ENCODE measurements at regions not wholly inside any gene's neighbourhood (a gene's known extent, or its start where the extent isn't known, plus 50 kb on each side); places are given as distances from the start of the nearest gene placed in this dataset.

GRCh38 chr10:30793093-30793492 is 163.5 kb upstream of the LYZL2 start:
- no peak for DNase-seq

GRCh38 chr10:30792025-30792424 is 162.5 kb upstream of the LYZL2 start:
- DNase-seq = no peak

GRCh38 chr10:30791197-30791611 is 161.7 kb upstream of the LYZL2 start:
- no peak for DNase-seq

DNA sequence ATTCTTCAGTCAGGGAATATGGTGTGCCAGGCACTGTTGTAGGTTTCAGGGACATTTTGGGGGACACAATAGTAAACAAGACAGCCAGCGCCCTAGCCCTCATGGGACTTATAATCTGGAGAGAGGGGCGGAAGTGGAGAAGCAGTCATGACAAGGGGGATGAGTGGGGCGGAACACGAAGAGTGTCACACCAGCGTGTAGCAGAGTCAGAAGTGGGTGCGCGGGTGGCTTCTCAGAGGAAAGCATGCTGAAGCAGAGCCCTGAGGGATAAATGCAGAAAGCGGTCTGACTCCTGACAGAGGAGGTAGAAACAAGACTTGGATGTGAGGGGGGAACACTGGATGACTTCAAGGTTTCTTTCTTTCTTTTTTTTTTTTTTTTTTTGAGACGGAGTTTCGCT is 160.3 kb upstream of the LYZL2 start:
- no peak for DNase-seq

DNA sequence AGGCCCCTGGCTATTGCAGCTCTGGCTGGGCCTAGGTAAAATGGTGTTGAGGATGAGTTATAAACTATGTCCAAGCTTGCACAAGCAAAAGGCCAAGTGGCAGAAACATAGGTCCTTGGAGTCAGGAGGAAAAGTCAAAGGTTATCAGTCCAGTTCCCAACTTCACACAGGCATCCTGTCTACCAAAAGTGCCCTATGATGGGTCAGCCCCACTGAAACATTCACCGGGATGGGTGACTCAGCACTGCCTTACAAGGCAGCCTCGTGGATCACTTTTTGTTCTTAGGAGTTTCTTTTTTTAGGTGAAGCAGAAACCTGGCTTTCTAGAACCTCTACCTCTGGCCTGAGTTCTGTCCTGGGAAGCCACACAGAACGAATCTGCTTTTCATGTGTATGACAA is 158.8 kb upstream of the LYZL2 start:
- DNase-seq = no peak

DNA sequence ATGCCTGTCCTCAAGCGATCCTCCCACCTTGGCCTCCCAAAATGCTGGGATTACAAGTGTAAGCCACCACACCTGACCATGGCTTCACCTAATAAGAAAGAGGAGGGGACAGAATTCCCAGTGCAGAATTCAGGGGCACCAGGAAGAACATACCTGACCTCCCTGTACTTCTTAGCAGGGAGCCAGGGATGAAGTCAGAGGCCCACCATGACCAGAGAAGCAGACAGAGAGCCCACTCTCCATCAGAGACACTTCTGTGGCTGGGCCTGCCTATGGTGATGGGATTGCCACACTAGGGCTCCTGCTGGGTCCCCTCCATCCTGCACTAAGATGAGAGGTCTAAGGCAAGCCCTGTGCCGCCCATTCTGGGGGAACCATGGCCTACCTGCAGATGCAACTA is 157.4 kb upstream of the LYZL2 start:
- DNase-seq = no peak

DNA sequence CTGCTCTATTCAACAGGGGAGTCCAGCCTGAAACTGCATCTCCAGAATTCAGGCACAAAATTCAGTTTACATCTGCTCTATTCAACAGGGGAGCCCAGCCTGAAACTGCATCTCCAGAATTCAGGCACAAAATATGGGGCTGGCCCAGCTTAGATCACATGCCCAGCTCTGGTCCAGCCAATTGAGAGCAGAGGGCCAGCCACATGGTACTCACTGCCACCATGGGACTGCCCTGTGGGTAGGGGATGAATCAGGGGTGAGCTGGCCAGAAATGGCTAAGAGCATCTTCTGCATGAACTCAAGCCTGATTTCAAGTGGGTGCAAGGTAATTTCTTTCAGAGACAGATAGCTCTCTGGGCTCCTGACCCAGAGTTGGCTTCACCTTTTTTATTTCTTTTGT is 156.6 kb upstream of the LYZL2 start:
- no peak for DNase-seq

DNA sequence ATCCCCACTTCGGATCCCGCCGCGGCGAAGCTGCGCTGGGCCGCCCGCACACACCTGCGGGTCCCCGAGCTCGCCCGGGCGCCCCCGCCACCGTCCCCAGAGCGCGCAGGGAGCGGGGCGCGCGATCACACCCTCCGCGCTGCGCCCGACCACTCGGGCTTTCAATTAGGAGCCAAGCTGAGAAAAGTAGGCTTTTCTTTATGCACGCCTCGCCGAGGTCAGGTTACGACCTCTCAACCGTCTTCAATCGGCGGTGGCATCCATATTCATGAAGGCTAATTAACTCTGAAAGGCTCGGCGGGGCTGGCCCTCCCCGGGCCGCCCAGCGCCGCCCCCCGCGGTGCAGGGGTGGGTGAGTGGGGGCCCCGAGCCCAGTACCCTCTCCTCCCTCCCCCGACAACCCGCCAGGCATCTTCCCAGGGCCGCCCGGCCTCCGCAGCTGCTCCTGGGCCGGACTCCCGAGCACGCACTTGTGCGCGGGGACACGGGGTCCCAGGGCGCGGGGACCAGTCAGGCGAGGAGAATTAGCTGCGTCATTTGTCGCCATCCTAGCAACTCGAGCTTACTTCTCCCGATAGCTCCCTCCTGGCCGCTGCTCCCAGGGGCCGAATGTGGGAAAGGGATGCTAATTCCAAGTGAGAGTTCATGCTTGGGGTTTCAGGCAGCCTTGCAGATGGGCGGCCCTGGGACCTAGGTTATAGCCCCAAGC is 155.5 kb upstream of the LYZL2 start:
- peak; percentile 85 for DNase-seq

DNA sequence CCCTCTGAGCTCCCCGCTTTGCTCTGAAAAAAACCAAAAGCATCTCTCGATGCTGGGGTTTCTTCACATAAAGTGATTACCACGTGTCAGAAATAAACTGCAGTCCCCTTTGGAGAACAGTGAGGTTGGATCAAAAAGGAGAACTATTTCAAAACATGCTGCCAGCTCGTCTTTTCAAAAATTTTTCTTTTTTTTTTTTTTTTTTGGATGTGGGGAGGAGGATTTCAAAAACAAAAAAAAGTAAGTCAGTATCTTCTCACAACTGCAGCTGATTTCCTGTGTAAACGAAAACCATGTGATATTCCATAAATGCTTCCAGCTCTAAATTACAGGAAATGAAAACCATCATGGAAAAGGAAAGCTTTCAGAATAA is 155.0 kb upstream of the LYZL2 start:
- no peak for DNase-seq

DNA sequence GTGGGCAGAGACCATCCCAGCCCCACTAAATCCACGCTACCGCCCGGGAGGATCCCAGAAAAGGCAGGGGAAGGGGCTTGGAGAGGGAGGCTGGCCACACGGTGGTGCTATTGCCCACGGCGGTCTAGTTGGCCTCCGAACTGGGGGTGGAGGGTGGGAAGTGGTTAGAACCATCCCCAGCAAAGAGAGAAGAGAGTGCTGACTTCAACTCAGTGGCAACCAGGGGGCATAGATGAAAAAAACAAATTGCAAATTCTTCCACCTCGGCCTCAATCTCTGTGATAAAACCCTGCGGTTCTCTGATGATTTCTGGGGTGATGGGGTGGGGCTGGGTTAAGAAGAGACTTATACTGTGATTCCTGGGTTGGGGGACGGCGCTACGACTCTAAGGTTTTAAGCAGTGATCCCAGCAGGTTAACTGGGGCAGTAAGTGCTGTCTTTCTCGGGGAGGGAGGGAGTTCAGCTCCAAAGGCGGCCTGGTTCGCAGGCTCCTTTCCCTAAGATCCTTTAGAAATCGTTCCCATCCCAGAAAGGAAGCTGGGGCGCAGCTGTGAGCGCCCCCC is 154.5 kb upstream of the LYZL2 start:
- DNase-seq = peak; percentile 94

DNA sequence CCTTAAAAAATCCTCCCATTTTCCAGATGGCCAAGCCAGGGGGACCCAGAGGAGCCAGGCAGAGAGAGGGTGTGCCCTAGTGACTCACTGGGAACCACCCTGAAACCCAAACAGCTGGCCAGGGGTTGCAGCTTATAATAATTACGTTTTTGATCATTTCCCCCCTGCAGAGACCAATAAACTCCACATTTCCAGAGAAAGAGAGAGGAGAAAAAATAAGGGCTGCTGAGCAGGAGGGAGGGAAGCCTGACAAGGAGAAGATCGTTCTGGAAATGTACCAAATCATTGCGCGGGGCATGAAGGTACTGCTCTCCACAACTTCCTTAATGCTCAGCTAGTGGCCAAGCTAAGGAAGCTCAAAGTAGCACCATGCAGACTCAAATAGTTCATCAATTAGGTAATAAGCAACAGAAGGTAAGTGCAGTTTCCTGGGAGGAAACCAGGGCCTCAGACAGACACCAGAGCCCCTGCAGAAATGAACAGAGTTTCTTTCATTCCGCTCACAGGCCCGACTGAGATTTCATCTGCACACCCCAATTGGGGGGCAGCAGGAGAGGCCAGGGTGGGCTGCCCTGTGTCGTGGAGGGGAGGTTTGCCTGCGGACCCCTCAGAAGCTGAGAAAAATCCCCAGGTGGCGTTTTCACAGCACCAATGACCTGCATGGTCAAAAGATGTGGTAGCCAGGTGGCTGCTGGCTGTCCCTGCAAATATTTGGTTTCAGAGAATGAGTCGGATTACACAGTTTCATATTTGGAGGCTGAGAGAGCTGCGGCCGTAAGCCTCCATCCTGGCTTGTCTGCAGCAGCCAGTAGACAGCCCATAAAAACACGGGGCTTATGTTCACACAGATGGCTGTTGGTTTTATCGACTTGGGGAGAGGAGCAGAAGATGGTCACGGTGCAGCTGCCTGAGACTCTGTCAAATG is 153.2 kb upstream of the LYZL2 start:
- peak; percentile 68 for DNase-seq

- DNase-seq = no peak
Measured at GRCh38 chr10:30782157-30782536, 152.6 kb upstream of the LYZL2 start.

- no peak for DNase-seq
Measured at GRCh38 chr10:30781670-30782121, 152.1 kb upstream of the LYZL2 start.

- no peak for DNase-seq
Measured at GRCh38 chr10:30778769-30779168, 149.2 kb upstream of the LYZL2 start.

DNA sequence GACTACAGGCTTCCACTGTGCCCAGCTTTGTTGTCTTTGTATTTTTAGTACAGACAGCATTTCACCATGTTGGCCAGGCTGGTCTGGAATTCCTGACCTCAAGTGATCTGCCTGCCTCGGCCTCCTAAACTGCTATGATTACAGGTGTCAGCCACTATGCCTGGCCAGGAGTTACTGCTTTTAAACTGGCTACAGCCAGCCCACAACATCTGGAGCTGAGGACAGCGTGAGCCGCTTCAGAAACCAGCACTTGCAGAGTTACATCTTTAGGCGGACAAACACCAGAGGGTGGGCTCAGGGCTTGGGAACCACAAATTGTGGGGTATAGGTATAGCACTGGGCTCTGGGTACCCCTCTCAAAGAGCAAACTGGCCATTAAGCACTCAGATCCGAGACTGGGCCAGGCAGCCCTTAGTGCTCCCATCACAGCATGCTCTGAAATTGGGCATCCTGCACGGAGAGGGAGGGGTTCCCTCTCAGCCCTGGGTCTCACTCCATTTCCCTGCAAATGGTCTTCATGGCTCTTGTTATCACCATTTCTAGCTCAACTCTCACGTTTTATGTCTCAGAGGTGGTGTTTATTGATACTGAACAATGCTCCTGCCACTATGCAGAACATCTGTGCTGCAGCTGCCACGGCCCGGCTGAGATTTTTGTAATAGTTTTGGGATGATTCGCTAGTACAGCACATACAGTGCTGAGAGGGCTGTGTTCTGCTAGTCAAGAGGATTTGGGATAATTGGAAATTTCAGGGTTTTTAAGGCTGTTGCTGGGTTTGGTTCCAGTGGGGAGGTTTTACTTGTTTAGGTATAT is 146.4 kb upstream of the LYZL2 start:
- DNase-seq = peak; percentile 87

DNA sequence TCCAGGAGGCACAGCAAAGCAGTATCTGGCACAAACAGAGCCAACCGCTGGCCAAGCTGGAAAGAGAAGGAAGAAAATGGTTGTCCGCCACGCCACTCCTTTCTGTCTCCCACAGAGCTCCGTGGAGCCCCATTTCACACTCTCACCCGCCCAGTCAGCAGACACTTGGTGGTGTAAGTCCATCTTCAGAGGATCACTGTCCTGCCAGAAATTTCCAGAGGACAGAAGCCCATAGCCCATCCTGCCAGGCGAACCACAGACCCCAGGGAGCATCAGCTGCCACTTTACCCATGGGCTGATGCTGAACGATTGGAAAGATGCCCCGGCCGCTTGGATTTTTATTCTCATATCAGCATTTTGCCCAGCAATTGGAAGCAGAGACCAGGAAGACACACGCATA is 144.7 kb upstream of the LYZL2 start:
- no peak for DNase-seq

- DNase-seq = no peak
Measured at GRCh38 chr10:30773501-30773900, 143.9 kb upstream of the LYZL2 start.

DNA sequence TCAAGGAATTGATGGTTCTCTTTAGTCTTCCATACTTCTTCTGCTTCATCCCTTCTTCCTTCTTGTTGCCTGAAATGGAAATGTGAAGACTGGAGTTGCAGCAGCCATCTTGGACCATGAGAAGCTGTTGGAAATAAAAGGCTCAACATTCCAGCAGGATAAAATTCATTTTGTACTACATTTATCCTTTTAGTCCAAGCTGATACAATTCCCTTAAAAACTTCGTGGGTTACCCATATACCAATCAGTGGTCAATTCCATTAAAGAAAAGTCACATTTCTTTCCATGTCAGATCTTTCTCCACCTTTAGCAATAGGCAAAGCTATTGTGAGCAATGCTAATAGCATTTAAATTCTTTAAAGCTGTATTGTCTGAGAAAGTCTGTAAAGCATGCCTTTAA is 141.3 kb upstream of the LYZL2 start:
- no peak for DNase-seq

- DNase-seq = no peak
Measured at GRCh38 chr10:30770229-30770628, 140.7 kb upstream of the LYZL2 start.

DNA sequence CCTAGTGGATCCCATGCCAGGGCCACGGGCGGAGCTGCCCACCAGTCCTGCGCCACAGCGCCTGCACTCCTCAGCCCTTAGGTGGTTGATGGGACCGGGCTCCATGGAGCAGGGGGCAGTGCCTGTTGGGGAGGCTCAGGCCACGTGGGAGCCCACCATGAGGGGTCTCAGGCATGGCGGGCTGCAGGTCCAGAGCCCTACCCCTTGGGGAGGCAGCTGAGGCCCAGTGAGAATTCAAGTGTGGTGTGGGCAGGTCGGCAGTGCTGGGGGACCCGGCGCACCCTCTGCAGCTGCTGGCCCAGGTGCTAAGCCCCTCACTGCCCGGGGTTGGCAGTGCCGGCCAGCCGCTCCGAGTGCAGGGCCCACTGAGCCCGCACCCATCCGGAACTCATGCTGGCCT is 139.8 kb upstream of the LYZL2 start:
- DNase-seq = no peak

DNA sequence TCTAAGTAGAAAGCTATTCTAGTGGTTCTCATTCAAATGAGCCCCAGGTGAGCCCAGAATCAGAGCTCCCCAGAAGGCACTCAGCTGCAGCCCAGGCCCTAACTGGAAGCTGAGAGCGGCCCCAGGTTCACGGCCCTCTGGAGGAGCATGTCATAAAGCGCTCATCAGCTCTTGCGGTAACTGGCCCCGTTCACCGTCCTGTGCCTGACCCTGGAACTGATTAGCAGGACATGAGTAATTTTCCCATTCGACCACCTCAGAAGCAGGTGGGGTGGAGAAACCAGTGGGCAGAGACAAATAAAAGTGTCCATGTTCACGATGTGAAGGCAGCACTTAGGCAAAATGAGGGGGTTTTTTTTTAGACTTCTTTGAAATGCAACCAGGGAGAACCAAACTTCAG is 136.1 kb upstream of the LYZL2 start:
- no peak for DNase-seq

DNA sequence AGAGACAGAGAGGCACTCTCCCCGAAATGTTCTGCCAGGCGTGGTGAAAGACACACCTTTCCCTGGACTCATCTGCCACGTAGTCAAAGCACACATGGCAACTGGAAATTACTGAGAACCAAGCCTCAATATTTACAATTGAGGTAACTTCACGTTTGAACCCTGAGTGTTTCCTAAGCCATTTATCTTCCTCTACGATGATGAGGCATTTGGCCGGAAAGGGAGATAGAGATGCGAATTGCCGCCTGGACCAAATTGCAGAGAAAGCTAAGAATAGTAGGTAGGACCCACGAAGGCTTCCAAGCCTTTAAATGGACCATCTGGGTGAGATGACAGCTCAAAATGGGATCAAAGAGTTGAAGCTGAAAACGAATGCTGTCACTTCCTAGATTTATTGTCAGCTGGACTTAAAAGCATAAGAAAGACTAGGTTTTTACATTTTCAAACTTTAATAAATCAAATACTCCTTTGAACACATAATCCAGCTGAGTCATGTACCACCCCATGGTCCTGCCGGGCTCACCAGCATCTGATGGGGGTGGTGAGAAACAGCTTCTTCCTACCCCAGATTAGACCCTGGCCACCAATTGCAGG is 135.6 kb upstream of the LYZL2 start:
- no peak for DNase-seq

- DNase-seq = no peak
Measured at GRCh38 chr10:30763918-30764317, 134.4 kb upstream of the LYZL2 start.

All from right hindlimb (tissue), 1 donor.